Activated naive CD8-positive, alpha-beta T cell treated with anti-CD3 and anti-CD28 coated beads, Interleukin-2, amount 50 U/mL, for 24 hours (primary cell): ENCODE measurements at regions not wholly inside any gene's neighbourhood (a gene's known extent, or its start where the extent isn't known, plus 50 kb on each side); places are given as distances from the start of the nearest gene placed in this dataset.

Experiments
- ATAC-seq: fragments of 150-1000 bp; cut with Tn5 transposase; one replicate; pipeline ENCODE4 v1.10.0; 2021
- DNase-seq: peaks from one replicate; pipeline ENCODE4 v3.0.0; 2021
- H3K27ac Mint-ChIP-seq: one replicate; pipeline ENCODE4 v1.8.0; 2021; ENCODE audit warnings: mild to moderate bottlenecking, mixed read lengths
- H3K27me3 Mint-ChIP-seq: one replicate; pipeline ENCODE4 v1.8.0; 2021; ENCODE audit warnings: mixed read lengths
- H3K36me3 Mint-ChIP-seq: one replicate; pipeline ENCODE4 v1.8.0; 2021; ENCODE audit warnings: low read depth, mixed read lengths
- H3K4me1 Mint-ChIP-seq: one replicate; pipeline ENCODE4 v1.8.0; 2021; ENCODE audit warnings: mixed read lengths
- H3K4me3 Mint-ChIP-seq: one replicate; pipeline ENCODE4 v1.8.0; 2021; ENCODE audit warnings: mild to moderate bottlenecking, moderate library complexity, mixed read lengths
- H3K9me3 Mint-ChIP-seq: one replicate; pipeline ENCODE4 v1.8.0; 2021; ENCODE audit warnings: mixed read lengths

DNA sequence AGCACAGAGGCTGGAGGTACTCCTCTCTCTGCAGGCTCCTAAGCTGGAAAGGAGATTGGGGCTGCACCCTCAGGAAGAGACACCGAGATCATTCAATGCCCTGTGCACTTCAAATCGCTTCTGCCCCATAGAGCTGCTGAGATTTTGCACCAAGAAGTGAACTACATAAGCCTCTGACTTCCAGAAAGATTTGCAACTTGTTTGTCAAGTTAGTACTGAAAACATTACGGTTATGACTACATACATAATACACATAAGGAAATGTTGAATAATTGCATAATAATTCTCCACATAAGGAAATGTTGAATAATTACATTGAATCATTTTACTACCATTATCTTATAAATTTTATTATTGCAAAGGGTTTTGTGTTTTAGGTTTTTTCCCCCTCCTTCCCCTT lies 120.3 kb upstream of the SASH1 start:
- H3K36me3 Mint-ChIP-seq: no peaks in the 10 kb centered on the region
- no peaks in the 10 kb centered on the region for H3K9me3 Mint-ChIP-seq
- no peak overlapping the region for H3K4me3 Mint-ChIP-seq
- no peaks in the 10 kb centered on the region for H3K4me1 Mint-ChIP-seq
- peaks cover 36% of the 10 kb centered on the region for H3K27me3 Mint-ChIP-seq
- DNase-seq: no peak
- no peak overlapping the region for H3K27ac Mint-ChIP-seq
- ATAC-seq: no peak

DNA sequence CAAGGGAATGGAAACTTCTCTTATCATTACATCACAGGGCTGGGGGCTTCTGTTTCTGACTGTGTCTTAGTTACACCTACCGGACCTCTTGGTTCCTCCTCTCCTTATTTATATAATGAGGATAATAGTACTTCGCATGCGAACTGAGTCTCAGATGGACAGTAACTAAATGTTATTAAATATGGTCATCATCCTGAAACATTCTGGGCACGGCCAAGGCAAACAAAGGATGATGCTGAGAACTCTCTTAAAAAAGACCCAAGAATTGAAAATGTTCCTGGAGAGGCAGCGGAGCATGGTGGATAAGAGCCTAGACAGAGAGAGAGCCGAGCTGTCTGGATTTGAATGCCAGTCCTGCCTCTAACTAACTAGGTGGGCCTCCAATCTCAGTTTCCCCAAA lies 119.8 kb upstream of the SASH1 start:
- DNase-seq (no peak), ATAC-seq (no peak)
- Mint-ChIP-seq H3K4me1 (no peaks in the 10 kb centered on the region), H3K27ac (no peak overlapping the region), H3K27me3 (peaks cover 37% of the 10 kb centered on the region), H3K36me3 (no peaks in the 10 kb centered on the region), H3K9me3 (no peaks in the 10 kb centered on the region), H3K4me3 (no peak overlapping the region)

DNA sequence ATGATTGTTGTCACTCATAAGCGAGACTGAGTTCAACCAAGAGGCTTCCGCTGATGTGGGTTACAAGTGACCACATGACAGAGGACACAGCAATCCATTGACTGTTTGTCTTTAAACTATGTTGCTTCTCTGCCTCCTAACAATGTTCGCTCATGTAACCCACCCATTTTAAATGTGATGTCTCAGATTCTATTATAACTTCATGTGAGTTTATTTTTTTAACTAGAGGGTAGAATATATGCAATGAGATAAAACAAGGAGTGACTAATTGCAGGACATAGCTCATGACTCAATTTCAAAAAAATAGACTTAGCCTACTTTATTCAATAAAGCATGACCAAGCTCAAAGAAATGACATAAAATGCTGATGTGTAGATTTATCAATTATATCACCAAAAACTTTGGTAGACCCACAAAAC lies 119.2 kb upstream of the SASH1 start:
- H3K27ac Mint-ChIP-seq: no peak overlapping the region
- no peaks in the 10 kb centered on the region for H3K9me3 Mint-ChIP-seq
- ATAC-seq: no peak
- no peaks in the 10 kb centered on the region for H3K36me3 Mint-ChIP-seq
- H3K4me3 Mint-ChIP-seq: no peak overlapping the region
- H3K4me1 Mint-ChIP-seq: no peaks in the 10 kb centered on the region
- no peak for DNase-seq
- H3K27me3 Mint-ChIP-seq: peaks cover 36% of the 10 kb centered on the region

DNA sequence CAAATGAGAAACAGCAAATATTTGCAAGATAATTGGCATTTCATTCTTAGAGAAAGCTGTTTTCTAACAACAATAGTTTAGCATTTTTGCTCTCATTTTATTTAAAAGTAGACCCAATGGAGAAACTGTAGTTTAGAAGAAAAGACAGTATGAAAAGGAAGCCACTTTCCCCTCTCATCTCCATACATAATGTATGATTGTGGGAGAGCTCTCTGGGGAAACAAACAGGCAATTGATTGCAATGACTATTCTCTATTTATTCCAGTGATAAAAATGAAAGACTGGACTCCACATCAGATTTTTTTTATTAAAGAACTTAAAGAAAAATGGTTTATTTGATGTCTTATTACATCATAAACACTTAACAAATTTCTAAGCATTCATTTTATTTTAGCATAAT lies 116.8 kb upstream of the SASH1 start:
- H3K9me3 Mint-ChIP-seq: no peaks in the 10 kb centered on the region
- no peak overlapping the region for H3K4me3 Mint-ChIP-seq
- no peak for ATAC-seq
- peaks cover 25% of the 10 kb centered on the region for H3K27me3 Mint-ChIP-seq
- H3K36me3 Mint-ChIP-seq: no peaks in the 10 kb centered on the region
- DNase-seq: no peak
- no peaks in the 10 kb centered on the region for H3K4me1 Mint-ChIP-seq
- no peak overlapping the region for H3K27ac Mint-ChIP-seq

DNA sequence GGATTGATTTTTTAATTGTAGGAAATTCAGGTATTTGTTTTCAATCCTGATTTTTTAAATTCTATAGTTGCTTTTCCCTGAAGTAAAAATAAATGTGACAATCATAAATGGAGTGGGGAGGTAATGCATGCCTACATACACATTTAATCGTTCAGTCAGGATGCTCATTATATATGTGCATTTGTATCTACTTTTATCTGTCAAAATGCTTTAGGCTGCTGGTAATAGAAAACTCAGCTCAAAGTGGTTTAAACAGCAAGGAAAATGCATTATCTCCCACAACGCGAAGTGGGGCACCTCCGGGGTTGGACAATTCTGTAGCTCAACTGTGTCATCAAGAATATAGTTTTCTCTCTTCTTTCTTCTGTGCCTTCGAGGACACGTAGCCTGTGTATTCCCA lies 116.4 kb upstream of the SASH1 start:
- peaks cover 21% of the 10 kb centered on the region for H3K27me3 Mint-ChIP-seq
- no peaks in the 10 kb centered on the region for H3K36me3 Mint-ChIP-seq
- no peaks in the 10 kb centered on the region for H3K4me1 Mint-ChIP-seq
- DNase-seq (no peak), ATAC-seq (no peak)
- no peak overlapping the region for H3K27ac Mint-ChIP-seq
- no peaks in the 10 kb centered on the region for H3K9me3 Mint-ChIP-seq
- H3K4me3 Mint-ChIP-seq: no peak overlapping the region

DNA sequence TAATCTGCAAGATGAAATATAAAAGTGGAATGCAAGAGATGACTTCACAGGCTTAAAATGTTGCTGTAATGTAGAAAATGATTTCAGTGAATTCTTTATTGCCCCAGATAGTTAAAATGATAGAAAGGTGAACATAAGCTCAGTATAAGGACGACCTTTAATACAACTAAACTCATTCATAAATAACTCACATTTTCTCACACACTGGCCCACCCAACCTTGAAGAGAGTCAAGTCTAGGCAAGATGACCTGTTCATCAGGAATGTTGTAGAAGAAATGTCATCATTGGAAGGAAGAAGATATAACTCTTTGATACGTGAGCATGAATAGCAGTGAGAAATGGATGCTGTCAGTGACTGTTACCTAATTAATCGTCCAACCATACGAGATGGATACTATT lies 111.1 kb upstream of the SASH1 start:
- H3K4me1 Mint-ChIP-seq: no peaks in the 10 kb centered on the region
- H3K27me3 Mint-ChIP-seq: peaks cover 24% of the 10 kb centered on the region
- H3K27ac Mint-ChIP-seq: no peak overlapping the region
- no peak overlapping the region for H3K4me3 Mint-ChIP-seq
- ATAC-seq (no peak), DNase-seq (no peak)
- no peaks in the 10 kb centered on the region for H3K36me3 Mint-ChIP-seq
- H3K9me3 Mint-ChIP-seq: no peaks in the 10 kb centered on the region

DNA sequence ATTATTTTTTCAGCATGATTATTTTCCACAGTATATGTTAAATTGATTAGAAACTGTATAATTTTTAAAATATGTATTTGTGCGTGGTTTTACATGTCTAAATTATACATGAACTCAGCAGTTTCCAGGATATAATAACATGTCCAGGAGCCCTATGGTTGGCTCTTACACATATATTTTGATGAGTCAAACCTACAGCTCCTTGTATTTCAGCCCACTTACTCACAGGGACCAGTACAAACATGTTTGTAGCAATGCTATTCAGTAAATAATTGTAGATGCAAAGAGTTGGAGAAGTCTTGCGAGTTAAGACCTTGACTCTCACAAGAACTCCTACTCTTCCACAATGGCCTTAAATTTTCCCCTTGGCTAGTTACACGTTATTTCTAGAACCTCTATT lies 107.2 kb upstream of the SASH1 start:
- ATAC-seq: no peak
- H3K27me3 Mint-ChIP-seq: peaks cover 34% of the 10 kb centered on the region
- no peak overlapping the region for H3K27ac Mint-ChIP-seq
- H3K4me3 Mint-ChIP-seq: no peak overlapping the region
- H3K9me3 Mint-ChIP-seq: no peaks in the 10 kb centered on the region
- DNase-seq: no peak
- H3K4me1 Mint-ChIP-seq: no peaks in the 10 kb centered on the region
- H3K36me3 Mint-ChIP-seq: no peaks in the 10 kb centered on the region

DNA sequence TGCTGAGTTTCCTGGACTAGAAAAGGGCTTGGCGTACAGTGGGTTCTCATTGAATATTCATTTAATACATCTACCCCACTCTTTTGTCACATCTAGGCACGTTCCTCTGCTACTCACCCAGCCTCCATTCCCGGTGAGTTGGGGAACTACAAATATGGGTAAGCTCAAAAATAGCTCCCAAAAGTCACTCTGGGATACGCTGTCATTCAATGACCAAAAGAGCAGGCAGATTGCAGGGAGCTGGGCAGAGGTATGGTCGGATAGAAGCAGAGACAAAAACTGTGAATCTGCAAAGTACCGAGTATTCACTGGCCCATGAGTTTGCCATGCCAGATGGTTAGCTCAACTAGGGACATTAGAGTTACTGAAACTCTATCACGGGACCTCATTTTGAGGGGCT lies 103.9 kb upstream of the SASH1 start:
- H3K9me3 Mint-ChIP-seq: no peaks in the 10 kb centered on the region
- H3K27ac Mint-ChIP-seq: no peak overlapping the region
- DNase-seq (no peak), ATAC-seq (no peak)
- peaks cover 32% of the 10 kb centered on the region for H3K27me3 Mint-ChIP-seq
- no peaks in the 10 kb centered on the region for H3K4me1 Mint-ChIP-seq
- no peak overlapping the region for H3K4me3 Mint-ChIP-seq
- H3K36me3 Mint-ChIP-seq: no peaks in the 10 kb centered on the region

DNA sequence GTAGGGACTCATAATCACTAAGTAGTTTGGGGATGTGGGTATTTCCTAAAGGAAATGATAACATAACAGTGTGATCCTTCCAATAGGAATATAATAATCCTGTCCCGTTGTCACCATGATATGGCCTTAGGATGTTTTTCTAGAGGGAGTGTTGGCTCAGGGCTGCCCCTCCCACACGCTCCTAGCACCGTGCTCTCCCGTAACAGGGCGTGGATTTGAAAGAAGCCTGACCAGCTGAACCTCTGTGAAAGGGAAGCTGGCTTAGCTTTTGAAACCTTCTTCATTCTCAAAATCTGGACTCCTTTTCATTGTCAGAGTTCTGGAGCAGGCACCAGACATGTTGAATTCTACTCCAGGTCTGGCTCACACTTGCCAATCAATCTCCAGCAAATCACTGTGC lies 103.4 kb upstream of the SASH1 start:
- DNase-seq (no peak), ATAC-seq (no peak)
- H3K4me1 Mint-ChIP-seq: no peaks in the 10 kb centered on the region
- no peaks in the 10 kb centered on the region for H3K36me3 Mint-ChIP-seq
- peaks cover 31% of the 10 kb centered on the region for H3K27me3 Mint-ChIP-seq
- H3K9me3 Mint-ChIP-seq: no peaks in the 10 kb centered on the region
- no peak overlapping the region for H3K27ac Mint-ChIP-seq
- no peak overlapping the region for H3K4me3 Mint-ChIP-seq

DNA sequence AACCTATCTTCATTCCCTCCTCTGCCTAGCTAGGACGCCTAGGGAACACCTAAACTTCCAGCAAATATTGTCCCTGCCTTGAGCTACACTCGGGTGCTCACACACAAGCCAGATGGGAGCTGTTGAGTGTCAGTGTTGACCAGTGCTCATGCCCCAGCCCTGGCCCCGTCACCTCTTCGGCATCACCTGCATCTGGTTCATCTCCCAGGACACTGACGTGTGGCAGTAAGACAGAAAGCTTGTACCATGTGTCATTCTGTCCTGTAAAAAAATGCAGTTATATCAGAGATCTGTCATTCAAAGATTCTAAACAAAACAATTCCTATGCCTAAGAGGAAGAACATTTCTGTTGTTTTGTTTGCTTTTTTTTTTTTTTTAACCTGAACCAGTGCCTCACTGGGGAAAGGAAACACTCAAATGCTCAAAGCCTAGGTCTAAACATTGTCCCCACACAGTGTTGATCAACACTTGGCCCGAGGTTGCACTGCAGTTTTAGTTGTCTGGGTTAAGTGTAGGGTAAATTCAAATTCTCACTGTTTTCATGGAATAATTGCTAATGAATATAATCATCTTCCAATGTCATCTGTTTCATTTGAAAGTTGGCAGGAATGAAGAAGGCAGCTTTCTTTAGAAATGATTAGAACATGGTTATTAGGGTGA lies 102.7 kb upstream of the SASH1 start:
- Mint-ChIP-seq H3K27me3 (peaks cover 29% of the 10 kb centered on the region), H3K4me3 (no peak overlapping the region), H3K9me3 (no peaks in the 10 kb centered on the region), H3K4me1 (no peaks in the 10 kb centered on the region), H3K27ac (no peak overlapping the region), H3K36me3 (no peaks in the 10 kb centered on the region)
- DNase-seq: no peak
- ATAC-seq: no peak

DNA sequence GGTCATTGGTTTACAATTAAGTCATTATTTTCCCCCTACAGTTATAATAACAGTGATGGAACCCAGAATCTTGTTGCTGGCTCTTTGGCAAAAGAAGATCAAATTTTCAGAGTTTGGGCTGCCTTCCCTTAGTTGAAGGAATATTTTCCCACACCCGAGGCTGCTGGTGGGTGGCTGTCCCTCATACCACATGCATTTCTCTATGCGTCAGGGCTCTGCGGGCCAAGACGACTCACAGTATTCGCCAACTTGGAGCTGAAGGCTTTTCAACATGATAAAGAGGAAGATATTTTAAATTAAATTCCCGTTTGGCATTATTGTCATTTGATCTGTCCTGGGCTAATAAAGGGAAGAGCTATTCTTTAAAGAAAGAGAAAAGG lies 102.2 kb upstream of the SASH1 start:
- H3K27ac Mint-ChIP-seq: no peak overlapping the region
- no peaks in the 10 kb centered on the region for H3K36me3 Mint-ChIP-seq
- peaks cover 32% of the 10 kb centered on the region for H3K27me3 Mint-ChIP-seq
- DNase-seq (no peak), ATAC-seq (no peak)
- no peaks in the 10 kb centered on the region for H3K9me3 Mint-ChIP-seq
- H3K4me1 Mint-ChIP-seq: no peaks in the 10 kb centered on the region
- no peak overlapping the region for H3K4me3 Mint-ChIP-seq

DNA sequence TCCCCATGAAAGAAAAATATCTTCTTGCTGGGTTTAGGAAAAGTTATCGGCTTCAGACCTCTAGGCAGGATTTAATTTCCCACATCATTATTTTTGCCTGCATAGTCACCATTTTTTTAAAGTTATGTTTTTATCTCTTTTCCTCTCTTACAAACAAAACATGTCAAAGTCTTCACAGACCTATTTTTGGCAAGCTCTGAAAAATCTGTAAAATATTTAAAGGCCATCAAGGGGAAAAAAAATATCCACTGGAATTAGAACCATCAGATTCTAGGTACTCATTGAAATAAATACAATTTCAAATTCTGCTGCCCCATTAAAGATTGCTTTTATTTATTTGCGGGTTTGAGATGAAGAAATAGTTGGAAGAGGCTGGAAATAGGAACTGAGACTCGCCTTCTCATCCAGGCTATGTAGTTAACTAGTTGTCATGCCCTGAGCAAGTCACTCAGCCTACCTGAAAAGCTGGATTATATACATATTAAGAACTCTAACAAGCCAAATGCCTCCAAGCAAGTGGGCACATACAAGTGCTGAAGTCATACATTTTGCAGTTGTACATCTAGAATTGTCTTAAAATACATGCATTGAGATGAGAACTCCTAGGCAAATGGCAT lies 101.7 kb upstream of the SASH1 start:
- Mint-ChIP-seq H3K27me3 (peaks cover 33% of the 10 kb centered on the region), H3K4me3 (no peak overlapping the region)

DNA sequence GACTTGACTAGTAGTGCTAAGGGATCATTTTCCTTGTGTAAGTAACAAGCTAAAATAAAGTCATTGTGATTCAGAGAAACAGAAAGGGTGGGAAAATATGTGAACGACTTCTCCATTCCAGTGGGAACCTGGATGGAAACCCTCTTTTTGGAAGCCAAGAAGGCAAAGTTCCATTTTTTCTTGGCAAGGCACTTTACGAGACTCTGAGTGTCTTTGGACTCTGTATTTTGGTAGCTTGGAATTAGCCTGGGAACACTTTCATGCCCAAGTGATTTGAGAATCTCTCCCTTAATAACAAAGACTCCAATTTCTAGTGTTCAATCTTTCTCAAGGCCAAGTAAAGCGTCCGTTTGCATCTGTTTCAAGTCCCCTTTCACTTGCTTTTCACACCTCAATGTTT lies 100.5 kb upstream of the SASH1 start:
- Mint-ChIP-seq H3K4me3 (no peak overlapping the region), H3K36me3 (no peaks in the 10 kb centered on the region), H3K27ac (no peak overlapping the region), H3K4me1 (no peaks in the 10 kb centered on the region), H3K9me3 (no peaks in the 10 kb centered on the region), H3K27me3 (peaks cover 33% of the 10 kb centered on the region)
- no peak for DNase-seq
- no peak for ATAC-seq

More for the DNA sequence above, 101.7 kb upstream of the SASH1 start:
- H3K27ac Mint-ChIP-seq: no peak overlapping the region
- ATAC-seq (no peak), DNase-seq (no peak)
- H3K4me1 Mint-ChIP-seq: no peaks in the 10 kb centered on the region
- H3K9me3 Mint-ChIP-seq: no peaks in the 10 kb centered on the region
- no peaks in the 10 kb centered on the region for H3K36me3 Mint-ChIP-seq

DNA sequence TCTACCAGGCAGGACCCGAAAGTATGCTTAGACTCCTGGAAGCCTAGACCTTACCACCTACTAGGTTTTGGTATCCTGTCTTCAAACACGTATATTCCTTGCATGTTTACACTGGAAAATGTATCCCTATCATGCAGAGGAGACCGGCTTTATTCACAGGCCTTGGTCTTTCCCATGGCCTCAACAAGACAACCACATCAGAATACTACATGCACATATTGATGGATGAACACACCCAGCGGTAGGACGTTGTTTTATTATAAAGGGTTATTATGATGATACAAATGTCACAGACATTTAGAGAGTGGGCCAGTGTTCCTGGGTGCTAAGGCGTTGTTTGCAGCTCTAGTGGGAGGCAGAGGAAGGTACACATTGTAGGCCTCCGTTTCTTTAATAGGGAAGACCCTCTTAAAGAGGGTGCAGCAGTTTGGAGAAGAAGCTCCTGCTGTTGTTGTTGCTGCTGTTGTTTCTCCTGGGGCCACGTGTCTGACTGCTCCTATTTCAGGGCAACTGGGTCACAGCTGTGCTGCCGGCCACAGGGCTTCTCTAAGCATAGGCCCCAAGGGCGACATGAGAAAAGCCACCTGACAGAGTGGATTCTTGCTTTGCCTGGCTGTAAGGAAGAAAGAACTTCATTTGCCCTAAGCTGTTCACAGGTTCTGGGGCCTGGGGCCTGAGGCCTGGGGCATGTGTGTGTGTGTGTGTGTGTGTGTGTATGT lies 98.3 kb upstream of the SASH1 start:
- H3K36me3 Mint-ChIP-seq: no peaks in the 10 kb centered on the region
- no peaks in the 10 kb centered on the region for H3K4me1 Mint-ChIP-seq
- ATAC-seq (no peak), DNase-seq (no peak)
- H3K9me3 Mint-ChIP-seq: no peaks in the 10 kb centered on the region
- H3K27ac Mint-ChIP-seq: no peak overlapping the region
- peaks cover 24% of the 10 kb centered on the region for H3K27me3 Mint-ChIP-seq
- H3K4me3 Mint-ChIP-seq: no peak overlapping the region

DNA sequence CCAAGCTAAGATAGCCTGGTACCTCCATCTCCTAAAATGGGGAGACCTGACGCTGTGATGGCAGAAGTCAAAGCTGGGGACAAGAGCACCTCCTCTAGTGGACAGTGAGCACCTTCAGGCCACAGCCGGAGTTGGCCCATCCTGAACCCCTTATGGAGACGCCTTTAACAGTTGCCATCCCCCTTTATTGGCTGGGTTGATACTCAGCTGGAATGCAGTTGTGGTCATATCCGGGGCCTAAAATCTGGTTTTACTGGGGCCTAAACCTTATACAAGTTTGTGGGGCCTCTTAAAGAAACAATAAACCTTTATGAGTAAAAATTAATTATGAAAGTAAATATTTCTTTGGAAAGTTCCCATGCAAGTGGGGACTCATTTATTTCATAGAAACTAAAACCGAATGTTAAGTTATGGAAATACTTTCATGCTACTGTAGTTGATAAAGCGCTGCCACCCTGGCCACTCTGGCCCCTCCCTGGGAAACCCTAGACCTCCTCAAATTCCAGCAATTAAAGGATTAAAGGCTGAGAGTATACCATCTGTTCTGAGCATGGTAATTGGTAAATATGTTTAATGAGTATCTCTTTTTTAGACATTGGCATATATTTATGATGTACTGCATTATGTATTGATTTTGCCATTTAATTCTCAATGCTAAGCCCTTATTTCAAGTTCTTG lies 95.1 kb upstream of the SASH1 start:
- DNase-seq (no peak), ATAC-seq (no peak)
- no peaks in the 10 kb centered on the region for H3K9me3 Mint-ChIP-seq
- H3K4me3 Mint-ChIP-seq: no peak overlapping the region
- no peaks in the 10 kb centered on the region for H3K36me3 Mint-ChIP-seq
- no peaks in the 10 kb centered on the region for H3K4me1 Mint-ChIP-seq
- H3K27me3 Mint-ChIP-seq: peaks cover 10% of the 10 kb centered on the region
- H3K27ac Mint-ChIP-seq: no peak overlapping the region
